ENCODE measurements at regions not wholly inside any gene's neighbourhood (a gene's known extent, or its start where the extent isn't known, plus 50 kb on each side); places are given as distances from the start of the nearest gene placed in this dataset.
"Not testable (repeated sequence)": the region's sequence is repeated elsewhere in the genome, so short reads cannot be mapped to it uniquely, and the experiment has no call there.

DNA sequence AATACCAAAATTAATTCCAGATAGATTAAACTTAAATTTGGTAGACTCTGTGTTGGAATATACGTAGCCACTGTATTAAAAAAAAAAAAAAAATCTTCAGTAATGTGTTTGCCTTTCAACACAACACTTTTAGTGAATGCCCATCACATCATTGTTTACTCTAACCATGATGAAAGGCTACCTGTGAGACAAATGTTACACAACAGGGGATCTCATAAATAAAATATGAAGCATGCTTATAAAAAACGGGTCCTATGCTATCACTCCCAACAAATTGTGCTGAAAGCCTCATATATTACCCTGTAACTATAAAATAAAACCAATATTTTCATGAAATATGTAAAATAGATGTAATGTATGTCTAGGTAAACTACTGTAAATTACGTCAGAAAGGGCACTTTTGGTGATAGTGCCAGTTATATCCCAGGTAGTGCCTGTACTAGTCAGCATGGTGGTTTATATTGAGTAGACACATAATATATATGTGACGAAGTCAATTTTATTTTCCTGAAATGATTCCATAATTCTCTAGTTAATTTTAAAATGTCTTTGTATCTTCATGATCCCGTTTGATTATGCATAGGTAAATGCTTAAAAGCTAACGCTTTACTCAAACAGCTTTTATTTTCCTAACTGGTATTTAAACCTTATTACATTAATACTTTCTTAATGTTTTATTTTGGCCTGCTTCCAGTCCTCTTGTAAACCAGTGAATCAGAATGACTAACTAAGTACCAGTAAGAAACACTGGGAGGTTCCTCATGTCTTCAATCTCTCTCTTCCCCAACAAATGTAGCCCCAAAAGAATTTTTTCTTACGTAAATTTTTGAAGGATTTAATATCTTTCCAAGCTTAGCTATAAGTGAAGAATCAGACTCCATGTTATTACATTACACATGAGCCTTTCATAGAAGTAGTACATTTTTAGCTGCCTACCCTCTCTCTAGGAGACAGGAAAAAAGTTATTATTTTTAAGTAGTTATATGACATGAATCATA lies 420.3 kb downstream of the GABRG2 start:
- no peak for DNase-seq

- DNase-seq: no peak
Measured at GRCh38 chr5:162496100-162496808, 428.7 kb downstream of the GABRG2 start.

- DNase-seq: no peak
Measured at GRCh38 chr5:162497455-162497854, 429.9 kb downstream of the GABRG2 start.

- DNase-seq: no peak
Measured at GRCh38 chr5:162502780-162503179, 435.2 kb downstream of the GABRG2 start.

GRCh38 chr5:162503796-162504195 lies 436.2 kb downstream of the GABRG2 start:
- no peak for DNase-seq

GRCh38 chr5:162512935-162513565 lies 445.5 kb downstream of the GABRG2 start:
- DNase-seq: no peak

- no peak for DNase-seq
Measured at GRCh38 chr5:162514116-162514515, 446.5 kb downstream of the GABRG2 start.

- no peak for DNase-seq
Measured at GRCh38 chr5:162520878-162521277, 453.3 kb downstream of the GABRG2 start.

- DNase-seq: no peak
Measured at GRCh38 chr5:162529209-162529608, 461.6 kb downstream of the GABRG2 start.

GRCh38 chr5:162529886-162530285 lies 462.3 kb downstream of the GABRG2 start:
- no peak for DNase-seq

- DNase-seq: no peak
Measured at GRCh38 chr5:162543437-162543836, 475.9 kb downstream of the GABRG2 start.

DNA sequence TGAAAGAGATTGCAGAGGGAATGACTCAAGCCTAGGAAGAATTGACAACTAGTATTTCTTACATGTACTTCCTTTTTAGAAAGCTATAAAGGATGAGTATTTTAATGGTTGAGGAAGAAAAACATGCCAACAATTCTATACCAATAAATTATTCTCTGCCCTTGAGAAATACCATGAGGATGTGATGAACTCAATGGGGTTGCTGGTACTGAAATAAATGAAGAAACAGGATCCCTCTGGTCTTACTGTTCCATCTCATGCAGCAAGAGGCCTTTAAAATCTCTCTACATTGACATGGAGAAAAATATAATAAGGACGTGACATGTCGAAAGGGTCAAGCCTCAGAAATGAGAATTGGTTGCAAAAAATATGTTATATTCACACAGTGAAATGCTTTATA lies 477.3 kb downstream of the GABRG2 start:
- no peak for DNase-seq

- DNase-seq: no peak
Measured at GRCh38 chr5:162550236-162550635, 482.7 kb downstream of the GABRG2 start.

DNA sequence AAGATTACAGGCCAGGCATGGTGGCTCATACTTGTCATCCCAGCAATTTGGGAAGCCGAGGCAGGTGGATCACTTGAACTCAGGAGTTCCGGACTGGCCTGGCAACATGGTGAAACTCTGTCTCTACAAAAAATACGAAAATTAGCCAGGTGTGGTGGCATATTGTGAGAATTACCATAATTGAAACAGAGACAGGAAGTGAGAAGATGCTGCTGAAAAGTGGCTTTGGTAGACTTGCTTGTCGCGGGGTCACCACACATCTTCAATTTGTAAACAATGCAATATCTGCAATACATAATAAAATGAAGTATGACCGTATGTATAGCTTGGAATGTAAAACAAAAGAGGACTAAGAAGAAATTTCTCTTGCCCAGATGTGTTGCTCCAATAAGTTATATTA lies 490.5 kb downstream of the GABRG2 start:
- no peak for DNase-seq

- no peak for DNase-seq
Measured at GRCh38 chr5:162567644-162568043, 500.1 kb downstream of the GABRG2 start.

DNA sequence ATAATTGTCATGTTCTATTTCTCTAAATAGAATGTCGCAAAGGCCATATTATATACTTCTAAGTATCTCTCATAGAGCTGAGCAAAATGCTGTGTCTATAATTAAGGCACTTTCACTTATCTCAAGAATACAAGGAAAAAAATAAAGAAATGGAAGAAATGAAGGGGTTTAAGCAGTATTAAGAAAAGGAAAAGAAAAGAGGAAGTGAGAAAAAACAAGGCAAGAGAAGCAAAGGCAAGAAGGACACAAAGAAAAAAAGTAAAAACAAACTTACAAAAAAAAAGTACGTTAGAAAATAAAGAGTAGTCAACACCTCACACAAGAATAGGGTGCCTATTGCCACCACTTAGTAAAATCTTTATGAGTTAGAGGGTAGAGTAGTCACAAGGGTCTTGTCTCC lies 506.2 kb downstream of the GABRG2 start:
- no peak for DNase-seq

GRCh38 chr5:162591724-162592123 lies 524.2 kb downstream of the GABRG2 start:
- DNase-seq: no peak

DNA sequence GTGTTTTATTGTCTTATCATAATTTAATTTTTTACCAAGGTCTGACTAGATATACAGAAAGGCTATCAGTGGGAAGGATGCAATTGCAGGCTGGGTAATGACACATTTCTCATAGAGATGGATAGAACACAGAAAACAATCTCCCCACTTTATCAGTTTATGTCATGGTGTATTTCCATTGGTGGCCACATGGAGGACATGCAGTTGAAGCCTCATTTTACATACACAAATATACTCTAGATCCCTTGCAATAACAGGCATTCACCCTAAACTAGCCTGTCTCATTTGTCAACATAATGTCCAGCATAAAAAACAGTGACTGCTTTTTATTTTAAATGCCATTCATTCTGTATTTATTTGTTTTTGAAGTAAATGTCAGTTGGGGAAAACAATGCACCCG lies 526.3 kb downstream of the GABRG2 start:
- no peak for DNase-seq

DNA sequence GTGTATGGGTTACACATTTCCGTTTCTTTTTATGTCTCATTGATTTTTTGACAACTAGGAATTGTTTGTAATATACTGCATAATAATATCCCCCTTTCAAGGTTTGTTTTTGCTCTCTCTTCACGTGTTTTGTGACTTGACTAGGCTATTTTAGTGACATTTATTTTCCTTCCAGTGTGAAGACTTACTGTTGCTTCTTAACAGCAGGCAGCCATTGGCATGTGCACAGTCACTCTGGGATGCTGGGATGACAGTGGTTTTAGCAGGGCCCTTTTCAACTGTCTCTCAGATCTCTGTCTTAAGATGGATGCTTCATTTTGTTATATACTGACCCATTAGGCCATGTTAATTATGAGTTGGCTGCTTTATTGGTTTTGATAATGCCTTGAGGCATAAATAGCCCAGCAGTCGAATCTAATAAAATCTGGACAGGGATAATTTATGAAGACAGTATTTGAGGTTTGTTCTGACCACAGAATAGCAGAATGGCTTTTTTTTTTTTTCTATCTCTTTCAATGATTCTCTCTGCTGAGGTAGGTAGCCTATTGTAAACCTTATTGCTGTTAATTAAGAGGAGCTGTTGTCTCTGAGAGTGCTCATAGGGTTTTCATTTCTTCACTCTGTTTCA lies 536.0 kb downstream of the GABRG2 start:
- DNase-seq: no peak

DNA sequence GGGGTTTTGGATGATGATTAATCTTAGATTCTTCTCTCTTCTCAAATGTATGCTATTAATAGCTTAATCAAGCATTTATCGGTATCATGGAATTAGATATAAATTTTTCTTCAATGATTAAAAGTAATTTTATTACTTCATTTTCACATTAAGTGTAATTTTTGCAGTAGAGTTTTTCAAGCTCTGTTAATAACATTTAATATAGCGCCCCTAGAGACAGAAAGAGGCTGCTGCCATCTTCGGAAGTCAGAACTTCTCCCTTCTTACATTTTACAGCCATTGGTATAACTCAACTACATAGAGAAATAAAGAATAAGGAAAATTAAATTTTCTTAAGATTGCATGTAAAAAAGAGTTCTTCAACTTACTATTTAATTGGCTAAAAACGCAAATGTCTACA lies 540.3 kb downstream of the GABRG2 start:
- DNase-seq: no peak

- not testable (repeated sequence) for DNase-seq
Measured at GRCh38 chr5:162621726-162622263, 554.2 kb downstream of the GABRG2 start.

GRCh38 chr5:162624110-162624509 lies 556.5 kb downstream of the GABRG2 start:
- no peak for DNase-seq

GRCh38 chr5:162637481-162637880 lies 569.9 kb downstream of the GABRG2 start:
- no peak for DNase-seq
